ENCODE measurements at regions not wholly inside any gene's neighbourhood (a gene's known extent, or its start where the extent isn't known, plus 50 kb on each side); places are given as distances from the start of the nearest gene placed in this dataset.

DNA sequence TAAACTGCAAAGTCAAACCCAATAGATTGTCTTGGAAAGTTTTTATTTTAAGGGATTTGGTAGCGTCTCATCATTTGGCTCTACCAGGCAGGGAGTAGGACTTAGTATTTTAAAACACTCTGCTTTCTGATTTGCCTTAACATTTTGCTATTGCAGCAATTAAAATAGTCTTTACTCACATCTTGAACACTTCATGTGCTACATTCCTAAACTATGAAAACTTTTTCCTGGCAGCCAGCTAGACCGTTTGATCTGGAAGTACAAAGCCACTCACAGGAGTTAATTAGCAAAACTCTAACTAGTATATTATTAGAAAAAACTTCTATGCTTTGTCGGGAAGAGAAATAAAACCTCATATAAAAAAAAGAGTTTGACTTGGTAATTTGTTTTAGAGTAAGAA lies 111.4 kb downstream of the TFPI2 start:
- no peak for TF ChIP-seq GABPA (IDR thresholded peaks at IDR 0.05; ENCODE audit: low read depth)
- no peak for TF ChIP-seq CTCF (IDR thresholded peaks at IDR 0.05; ENCODE audit: insufficient read depth, low read length)
- no peak for TF ChIP-seq SPI1 (IDR thresholded peaks at IDR 0.05; ENCODE audit: borderline replicate concordance, low read depth)

Measured in HL-60 (cell line).